ENCODE measurements at regions not wholly inside any gene's neighbourhood (a gene's known extent, or its start where the extent isn't known, plus 50 kb on each side); places are given as distances from the start of the nearest gene placed in this dataset.

GRCh38 chr5:29169886-29170285 is 2023.6 kb upstream of the CDH6 start:
- DNase-seq (ENCODE audit: low spot score), result no peak
- TF ChIP-seq CTCF (IDR thresholded peaks at IDR 0.05; ENCODE audit: borderline replicate concordance, control extremely low read depth, extremely low read depth, insufficient read depth, missing control alignments), result no peak
- in situ Hi-C loops (cut with MboI; ENCODE audit: low sequenced_read_pairs, unreplicated experiment), result no loop called here

GRCh38 chr5:29162297-29162696 is 2031.2 kb upstream of the CDH6 start:
- no peak for TF ChIP-seq CTCF (IDR thresholded peaks at IDR 0.05; ENCODE audit: borderline replicate concordance, control extremely low read depth, extremely low read depth, insufficient read depth, missing control alignments)
- in situ Hi-C loops (cut with MboI; ENCODE audit: low sequenced_read_pairs, unreplicated experiment), result no loop called here
- DNase-seq (ENCODE audit: low spot score), result no peak

GRCh38 chr5:29161399-29162291 is 2031.8 kb upstream of the CDH6 start:
- no peak for TF ChIP-seq CTCF (IDR thresholded peaks at IDR 0.05; ENCODE audit: borderline replicate concordance, control extremely low read depth, extremely low read depth, insufficient read depth, missing control alignments)
- DNase-seq (ENCODE audit: low spot score), result no peak
- in situ Hi-C loops (cut with MboI; ENCODE audit: low sequenced_read_pairs, unreplicated experiment), result no loop called here

GRCh38 chr5:29157975-29158374 is 2035.5 kb upstream of the CDH6 start:
- in situ Hi-C loops (cut with MboI; ENCODE audit: low sequenced_read_pairs, unreplicated experiment), result no loop called here
- TF ChIP-seq CTCF (IDR thresholded peaks at IDR 0.05; ENCODE audit: borderline replicate concordance, control extremely low read depth, extremely low read depth, insufficient read depth, missing control alignments), result no peak
- DNase-seq (ENCODE audit: low spot score), result no peak

- TF ChIP-seq CTCF (IDR thresholded peaks at IDR 0.05; ENCODE audit: borderline replicate concordance, control extremely low read depth, extremely low read depth, insufficient read depth, missing control alignments), result no peak
- no peak for DNase-seq (ENCODE audit: low spot score)
- in situ Hi-C loops (cut with MboI; ENCODE audit: low sequenced_read_pairs, unreplicated experiment), result no loop called here
These were observed 2042.6 kb upstream of the CDH6 start for GRCh38 chr5:29150840-29151239.

- in situ Hi-C loops (cut with MboI; ENCODE audit: low sequenced_read_pairs, unreplicated experiment), result no loop called here
- DNase-seq (ENCODE audit: low spot score), result no peak
- TF ChIP-seq CTCF (IDR thresholded peaks at IDR 0.05; ENCODE audit: borderline replicate concordance, control extremely low read depth, extremely low read depth, insufficient read depth, missing control alignments), result no peak
These were observed 2044.9 kb upstream of the CDH6 start for GRCh38 chr5:29148581-29148980.

Data from GM13976 (cell line).